BLaER1 treated with 17β-estradiol and CSF1 and Interleukin-3, amounts not matched to agents 10 nM and 100 nM (cell line): ENCODE measurements at regions not wholly inside any gene's neighbourhood (a gene's known extent, or its start where the extent isn't known, plus 50 kb on each side); places are given as distances from the start of the nearest gene placed in this dataset.

Experiments used
- H3K27ac ChIP-seq, 11 experiments: shearing (Covaris generic); formaldehyde crosslinking; 2 replicates each; pipeline ENCODE4 v1.8.1; 2022
- H3K27me3 ChIP-seq, 11 experiments: shearing (Covaris generic); formaldehyde crosslinking; 2 replicates each; pipeline ENCODE4 v1.8.1; 2022
- H3K36me3 ChIP-seq, 11 experiments: shearing (Covaris generic); formaldehyde crosslinking; 2 replicates each; pipeline ENCODE4 v1.8.1; 2022
- H3K4me1 ChIP-seq, 10 experiments: shearing (Covaris generic); formaldehyde crosslinking; 2 replicates each; pipeline ENCODE4 v1.8.1; 2022
- H3K4me2 ChIP-seq, 11 experiments: shearing (Covaris generic); formaldehyde crosslinking; 2 replicates each; pipeline ENCODE4 v1.8.1; 2022
- H3K4me3 ChIP-seq, 10 experiments: shearing (Covaris generic); formaldehyde crosslinking; 2 replicates each; pipeline ENCODE4 v1.8.1; 2022
- H3K9ac ChIP-seq, 11 experiments: shearing (Covaris generic); formaldehyde crosslinking; 2 replicates each; pipeline ENCODE4 v1.8.1; 2022
- H3K9me3 ChIP-seq, 11 experiments: shearing (Covaris generic); formaldehyde crosslinking; replicated peaks in 1 of 11; 2 replicates each; pipeline ENCODE4 v1.8.1; 2022
- H4K20me1 ChIP-seq, 11 experiments: shearing (Covaris generic); formaldehyde crosslinking; 2 replicates each; pipeline ENCODE4 v1.8.1; 2022
- Cebpa-rat ChIP-seq, 11 experiments: shearing (Covaris generic); IDR thresholded peaks; 2 replicates each; pipeline ENCODE4 v1.8.1; 2022

DNA sequence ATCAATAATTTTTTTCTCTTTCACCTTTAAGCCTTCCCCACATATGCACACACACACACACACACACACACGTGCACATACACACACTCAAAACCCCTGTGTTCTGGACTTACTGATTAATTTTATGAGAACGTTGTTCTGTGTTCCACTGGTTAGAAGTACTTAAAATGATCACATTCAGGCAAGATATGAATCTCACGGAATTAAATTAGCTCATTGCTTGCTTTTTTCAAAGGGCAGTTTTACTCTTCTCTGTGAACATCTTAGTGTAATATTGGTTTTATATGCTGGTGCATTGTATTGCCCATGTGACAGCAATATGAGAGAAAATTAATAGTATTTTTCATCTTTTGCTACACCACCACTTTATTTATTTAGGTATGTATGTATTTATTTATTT, 377.3 kb upstream of the RBFOX1 start:
- Histone ChIP-seq H3K4me3 (no peak overlapping the region), H3K36me3 (no peaks in the 10 kb centered on the region), H3K27me3 (no peaks in the 10 kb centered on the region), H3K27ac (no peak overlapping the region), H3K4me1 (peaks cover 0 to 32% (median 16%) of the 10 kb centered on the region in 10 experiments; a peak in 14 of 20 replicates), H3K4me2 (no peak overlapping the region), H3K9ac (no peak overlapping the region), H3K9me3 (no peaks in the 10 kb centered on the region), H4K20me1 (no peaks in the 10 kb centered on the region)
- no peak for TF ChIP-seq Cebpa-rat (IDR thresholded peaks at IDR 0.05)

DNA sequence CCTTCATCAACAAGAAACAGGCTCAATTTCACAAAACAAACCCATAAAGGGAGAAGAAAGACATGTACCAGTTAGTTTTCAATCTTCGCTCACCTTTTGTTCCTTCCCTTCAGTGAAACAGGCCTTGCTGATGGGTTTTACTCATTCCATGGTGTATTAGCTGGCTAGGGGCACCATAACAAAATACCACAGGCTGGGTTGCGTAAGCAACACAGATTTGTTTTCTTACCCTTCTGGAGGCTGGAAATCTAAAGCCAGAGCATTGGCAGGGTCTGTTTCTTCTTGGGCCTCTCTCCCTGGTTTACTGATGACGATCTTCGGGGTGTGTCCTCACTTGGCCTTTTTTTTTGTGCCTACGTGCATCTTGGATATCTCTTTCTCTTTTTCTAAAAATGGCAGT, 383.4 kb upstream of the RBFOX1 start:
- Histone ChIP-seq H3K27me3 (no peaks in the 10 kb centered on the region), H3K36me3 (no peaks in the 10 kb centered on the region), H3K4me2 (no peak overlapping the region), H3K27ac (no peak overlapping the region), H4K20me1 (no peaks in the 10 kb centered on the region), H3K4me3 (no peak overlapping the region), H3K9me3 (no peaks in the 10 kb centered on the region), H3K4me1 (no peaks in the 10 kb centered on the region), H3K9ac (no peak overlapping the region)
- no peak for TF ChIP-seq Cebpa-rat (IDR thresholded peaks at IDR 0.05)

DNA sequence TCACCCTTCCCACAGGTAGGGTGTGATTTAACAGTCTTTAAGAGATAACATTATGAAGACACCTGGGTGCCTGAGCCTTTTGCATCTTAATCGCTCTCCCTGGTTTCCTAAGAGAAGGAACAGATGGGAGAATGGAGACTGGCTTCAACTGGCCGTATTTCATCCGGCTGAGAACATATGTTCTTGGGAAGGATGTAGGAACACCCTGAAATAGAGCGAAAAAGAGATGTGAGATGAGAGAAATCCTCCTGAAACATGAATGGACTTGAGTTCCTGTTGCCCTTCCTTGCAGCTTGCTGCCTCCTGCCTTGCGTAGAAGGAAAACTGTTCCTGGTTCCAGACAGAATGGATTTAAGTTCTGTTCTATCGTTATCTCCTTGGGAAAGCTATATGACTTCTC, 385.4 kb upstream of the RBFOX1 start:
- Histone ChIP-seq H3K9ac (no peak overlapping the region), H3K27me3 (no peaks in the 10 kb centered on the region), H3K4me2 (no peak overlapping the region), H3K4me3 (no peak overlapping the region), H3K9me3 (peaks cover 0 to 5% (median 0%) of the 10 kb centered on the region in 11 experiments; a peak in 1 of 22 replicates), H3K4me1 (no peaks in the 10 kb centered on the region), H3K36me3 (no peaks in the 10 kb centered on the region), H4K20me1 (no peaks in the 10 kb centered on the region), H3K27ac (no peak overlapping the region)
- no peak for TF ChIP-seq Cebpa-rat (IDR thresholded peaks at IDR 0.05)

DNA sequence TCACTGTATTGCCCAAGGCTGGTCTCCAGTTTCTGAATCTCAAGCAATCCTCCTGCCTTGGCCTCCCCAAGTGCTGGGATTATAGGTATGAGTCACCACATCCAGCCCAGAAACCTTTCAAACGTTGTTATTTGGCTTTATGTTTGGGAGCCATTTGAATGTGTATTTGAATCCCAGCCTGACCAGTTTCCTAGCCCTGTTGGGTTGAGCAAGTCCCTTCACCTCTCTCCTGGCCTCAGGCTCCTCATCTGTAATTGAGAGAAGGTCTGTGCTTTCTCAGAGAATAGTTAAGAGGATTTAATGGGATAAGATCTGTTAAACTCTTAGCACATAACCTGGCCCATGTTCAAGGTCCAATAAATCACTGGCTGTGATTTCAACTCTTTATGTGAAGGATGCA, 385.8 kb upstream of the RBFOX1 start:
- TF ChIP-seq Cebpa-rat (IDR thresholded peaks at IDR 0.05): no peak
- H3K36me3 ChIP-seq: no peaks in the 10 kb centered on the region

DNA sequence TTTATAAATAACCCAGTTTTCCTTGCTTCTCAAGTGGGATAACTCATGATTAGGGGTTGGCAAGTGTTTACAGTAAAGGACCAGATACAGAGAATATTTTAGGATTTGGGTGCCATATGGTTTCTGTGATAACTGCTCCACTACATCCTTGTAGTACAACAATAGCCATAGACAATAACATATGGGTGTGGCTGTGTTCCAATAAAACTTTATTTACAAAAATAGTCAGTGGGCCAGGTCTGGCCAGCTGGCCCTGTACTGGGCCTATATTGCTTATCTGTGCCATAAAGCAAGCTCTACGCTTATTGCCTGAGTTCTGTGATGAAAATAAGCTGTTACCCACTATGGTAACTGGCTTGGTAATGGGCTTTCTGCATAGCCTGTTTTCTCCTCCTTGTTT, 386.5 kb upstream of the RBFOX1 start:
- Histone ChIP-seq H3K4me2 (no peak overlapping the region), H3K4me3 (no peak overlapping the region), H3K27me3 (no peaks in the 10 kb centered on the region), H3K36me3 (no peaks in the 10 kb centered on the region), H3K9me3 (peaks cover 0 to 5% (median 0%) of the 10 kb centered on the region in 11 experiments; a peak in 1 of 22 replicates), H3K27ac (no peak overlapping the region), H3K9ac (no peak overlapping the region), H3K4me1 (no peaks in the 10 kb centered on the region), H4K20me1 (no peaks in the 10 kb centered on the region)
- no peak for TF ChIP-seq Cebpa-rat (IDR thresholded peaks at IDR 0.05)

More for the DNA sequence above, 385.8 kb upstream of the RBFOX1 start:
- Histone ChIP-seq H4K20me1 (no peaks in the 10 kb centered on the region), H3K4me3 (no peak overlapping the region), H3K27me3 (no peaks in the 10 kb centered on the region), H3K27ac (no peak overlapping the region), H3K4me1 (no peaks in the 10 kb centered on the region), H3K4me2 (no peak overlapping the region), H3K9me3 (peaks cover 0 to 5% (median 0%) of the 10 kb centered on the region in 11 experiments; a peak in 1 of 22 replicates), H3K9ac (no peak overlapping the region)

DNA sequence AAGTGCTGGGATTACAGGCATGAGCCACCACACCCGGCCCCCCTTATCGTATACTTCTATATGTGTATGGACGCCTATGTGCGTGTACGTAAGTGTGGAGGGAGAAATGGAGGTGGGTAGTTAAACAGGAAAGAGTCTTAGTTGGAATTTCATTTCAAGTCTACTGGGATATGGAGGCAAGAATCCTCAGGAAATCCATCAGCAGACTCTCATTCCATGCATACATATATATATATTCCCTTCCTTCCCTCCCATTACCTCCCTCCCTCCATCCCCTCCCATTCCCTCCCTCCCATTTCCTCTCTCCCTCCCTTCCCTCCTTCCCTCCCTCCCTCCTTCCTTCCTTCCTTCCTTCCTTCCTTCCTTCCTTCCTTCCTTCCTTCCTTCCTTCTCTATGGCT, 391.7 kb upstream of the RBFOX1 start:
- Histone ChIP-seq H3K4me2 (no peak overlapping the region), H3K27me3 (no peaks in the 10 kb centered on the region), H3K9me3 (peaks cover 0 to 5% (median 0%) of the 10 kb centered on the region in 11 experiments; a peak in 1 of 22 replicates), H4K20me1 (no peaks in the 10 kb centered on the region), H3K4me3 (no peak overlapping the region), H3K9ac (no peak overlapping the region), H3K36me3 (no peaks in the 10 kb centered on the region), H3K4me1 (no peaks in the 10 kb centered on the region), H3K27ac (no peak overlapping the region)
- TF ChIP-seq Cebpa-rat (IDR thresholded peaks at IDR 0.05): no peak

DNA sequence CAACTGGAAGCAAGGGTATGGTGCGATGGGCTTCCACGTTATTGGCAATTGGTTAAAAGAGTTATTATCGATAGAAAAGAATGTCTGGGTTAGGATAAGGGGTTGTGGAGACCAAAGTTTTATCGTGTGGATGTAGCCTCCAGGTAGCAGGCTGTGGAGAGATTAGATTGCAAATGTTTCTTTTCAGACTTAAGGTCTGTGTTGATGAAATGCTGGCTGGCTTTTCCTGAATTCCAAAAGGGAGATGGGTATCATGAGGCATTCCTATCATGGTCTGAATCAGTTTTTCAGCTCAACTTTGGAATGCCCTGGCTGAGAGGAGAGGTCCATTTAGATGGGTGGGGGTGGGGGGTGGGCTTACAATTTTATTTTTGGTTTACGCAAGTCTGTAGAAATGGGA, 395.0 kb upstream of the RBFOX1 start:
- Histone ChIP-seq H3K9me3 (no peaks in the 10 kb centered on the region), H4K20me1 (no peaks in the 10 kb centered on the region), H3K27me3 (no peaks in the 10 kb centered on the region), H3K4me1 (no peaks in the 10 kb centered on the region), H3K4me3 (no peak overlapping the region), H3K9ac (no peak overlapping the region), H3K36me3 (no peaks in the 10 kb centered on the region), H3K27ac (no peak overlapping the region), H3K4me2 (no peak overlapping the region)
- no peak for TF ChIP-seq Cebpa-rat (IDR thresholded peaks at IDR 0.05)

DNA sequence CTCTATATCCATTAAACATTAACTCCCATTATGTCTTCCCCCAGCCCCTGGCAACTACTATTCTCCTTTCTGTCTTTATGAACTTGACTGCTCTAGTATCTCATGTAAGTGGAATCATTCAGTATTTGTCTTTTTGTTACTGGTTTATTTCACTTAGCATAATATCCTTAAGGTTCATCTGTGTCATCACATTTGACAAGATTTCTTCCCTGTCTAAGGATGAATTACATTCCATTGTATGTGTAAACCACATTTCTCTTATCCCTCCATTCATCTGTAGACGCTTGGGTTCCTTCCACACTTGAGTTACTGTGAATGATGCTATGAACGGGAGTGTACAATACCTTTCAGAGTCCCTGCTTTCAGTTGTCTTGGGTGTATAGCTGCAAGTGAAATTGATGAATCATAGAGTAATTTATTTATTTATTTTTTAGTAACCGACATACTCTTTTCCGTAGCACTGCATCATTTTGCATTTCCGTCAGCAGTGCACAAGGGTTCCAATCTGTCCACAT, 399.7 kb upstream of the RBFOX1 start:
- Histone ChIP-seq H3K36me3 (no peaks in the 10 kb centered on the region), H3K27ac (no peak overlapping the region), H4K20me1 (no peaks in the 10 kb centered on the region), H3K4me3 (no peak overlapping the region), H3K9ac (no peak overlapping the region), H3K27me3 (no peaks in the 10 kb centered on the region), H3K4me1 (no peaks in the 10 kb centered on the region), H3K4me2 (no peak overlapping the region), H3K9me3 (peaks cover 0 to 3% (median 0%) of the 10 kb centered on the region in 11 experiments; a peak in 1 of 22 replicates)
- no peak for TF ChIP-seq Cebpa-rat (IDR thresholded peaks at IDR 0.05)

DNA sequence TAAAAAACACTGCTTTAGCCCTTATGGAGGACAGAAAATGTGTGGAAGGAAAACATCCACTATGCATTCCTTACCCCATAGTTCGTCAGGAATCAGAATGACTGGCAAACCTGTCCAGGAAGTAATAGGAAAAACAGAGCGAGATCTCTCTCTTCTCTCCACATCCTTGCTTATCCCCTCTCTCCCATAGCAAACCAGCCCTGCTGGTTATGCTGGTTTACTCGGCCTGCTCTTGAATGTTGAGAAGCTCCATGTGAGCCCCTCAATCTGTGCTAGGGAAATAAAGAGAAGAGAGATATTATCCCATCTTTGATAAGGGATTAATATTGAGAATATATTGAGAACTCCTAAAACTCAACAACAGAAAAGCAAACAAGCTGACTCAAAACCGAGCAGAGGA, 402.8 kb upstream of the RBFOX1 start:
- Histone ChIP-seq H3K4me1 (no peaks in the 10 kb centered on the region), H3K4me2 (no peak overlapping the region), H3K9me3 (peaks cover 0 to 3% (median 0%) of the 10 kb centered on the region in 11 experiments; a peak in 1 of 22 replicates), H3K36me3 (no peaks in the 10 kb centered on the region), H3K9ac (no peak overlapping the region), H3K27ac (no peak overlapping the region), H3K4me3 (no peak overlapping the region), H4K20me1 (no peaks in the 10 kb centered on the region), H3K27me3 (no peaks in the 10 kb centered on the region)
- no peak for TF ChIP-seq Cebpa-rat (IDR thresholded peaks at IDR 0.05)

DNA sequence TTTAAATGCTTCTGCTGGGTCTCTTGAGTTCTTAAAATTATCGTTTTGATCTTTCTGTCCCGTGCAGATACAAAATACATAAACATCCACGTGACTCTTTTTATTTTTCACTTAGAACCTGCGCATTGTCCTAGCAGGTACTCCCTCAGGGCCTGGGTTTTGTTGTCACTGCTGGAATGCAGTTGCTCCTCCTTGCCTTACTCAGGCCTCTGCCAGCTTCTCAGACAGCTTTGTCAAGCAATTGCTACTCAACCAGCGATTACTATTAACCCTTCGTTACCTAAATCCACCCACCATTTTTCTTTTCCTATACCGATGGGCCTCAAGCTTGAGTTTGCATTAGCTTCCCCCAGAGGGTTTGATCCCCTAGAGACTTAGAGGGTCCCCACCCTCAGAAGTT, 405.9 kb upstream of the RBFOX1 start:
- H3K4me2 ChIP-seq: no peak overlapping the region
- no peak overlapping the region for H3K27ac ChIP-seq
- no peaks in the 10 kb centered on the region for H4K20me1 ChIP-seq
- H3K9me3 ChIP-seq: no peaks in the 10 kb centered on the region; a peak in 1 of 22 replicates
- H3K9ac ChIP-seq: no peak overlapping the region
- no peaks in the 10 kb centered on the region for H3K4me1 ChIP-seq
- H3K4me3 ChIP-seq: no peak overlapping the region
- no peaks in the 10 kb centered on the region for H3K27me3 ChIP-seq
- H3K36me3 ChIP-seq: no peaks in the 10 kb centered on the region
- TF ChIP-seq Cebpa-rat (IDR thresholded peaks at IDR 0.05): no peak
